Liver (tissue), 7 donors: ENCODE measurements at regions not wholly inside any gene's neighbourhood (a gene's known extent, or its start where the extent isn't known, plus 50 kb on each side); places are given as distances from the start of the nearest gene placed in this dataset.

Source experiments
- DNase-seq: peaks from one replicate; pipeline ENCODE4 v3.0.0-alpha.2; 2017; ENCODE audit warnings: low spot score
- H3K27ac ChIP-seq, 2 donors: one replicate each; pipeline ENCODE4 v1.7.0; 2013; ENCODE audit warnings: inconsistent platforms in 2 of 2, low read length in 2 of 2, control low read depth in 1 of 2, low read depth in 1 of 2, mild to moderate bottlenecking in 1 of 2
- H3K27me3 ChIP-seq, 4 donors: one replicate each; pipeline versions ENCODE4 v1.6.1 to v1.7.0; 2013; ENCODE audit warnings: low read length in 3 of 4, inconsistent platforms in 1 of 4, mild to moderate bottlenecking in 1 of 4, moderate library complexity in 1 of 4; ENCODE audit not compliant: control insufficient read depth in 4 of 4, insufficient read depth in 4 of 4
- H3K36me3 ChIP-seq, 4 donors: one replicate each; pipeline versions ENCODE4 v1.6.1 to v1.7.0; 2013; ENCODE audit warnings: low read length in 3 of 4, mild to moderate bottlenecking in 3 of 4, low read depth in 1 of 4, moderate library complexity in 1 of 4; ENCODE audit not compliant: control insufficient read depth in 4 of 4, insufficient read depth in 3 of 4
- H3K4me1 ChIP-seq, 4 donors: one replicate each; pipeline versions ENCODE4 v1.6.1 to v1.7.0; 2013; ENCODE audit warnings: low read length in 3 of 4, mild to moderate bottlenecking in 3 of 4, moderate library complexity in 1 of 4; ENCODE audit not compliant: control insufficient read depth in 4 of 4, insufficient read depth in 4 of 4
- H3K4me3 ChIP-seq, 3 donors: one replicate each; pipeline versions ENCODE4 v1.6.1 to v1.7.0; 2013; ENCODE audit warnings: low read length in 3 of 3, control low read depth in 1 of 3, low read depth in 1 of 3, mild to moderate bottlenecking in 1 of 3
- H3K9ac ChIP-seq, 2 donors: one replicate each; pipeline ENCODE4 v1.7.0; 2013; ENCODE audit warnings: low read length in 2 of 2, mild to moderate bottlenecking in 2 of 2, moderate library complexity in 2 of 2, control low read depth in 1 of 2, low read depth in 1 of 2
- H3K9me3 ChIP-seq, 4 donors: one replicate each; pipeline versions ENCODE4 v1.6.1 to v1.7.0; 2013; ENCODE audit warnings: low read length in 3 of 4; ENCODE audit not compliant: control insufficient read depth in 4 of 4
- EGR1 ChIP-seq, 2 donors: IDR thresholded peaks; 2 replicates each; pipeline ENCODE4 v1.6.1; 2016 to 2018; ENCODE audit warnings: antibody characterized with exemption in 2 of 2, low read depth in 2 of 2
- FOXA1 ChIP-seq: IDR thresholded peaks from 2 replicates; pipeline ENCODE4 v1.6.1; 2016; ENCODE audit warnings: antibody characterized with exemption
- GABPA ChIP-seq, 2 donors: IDR thresholded peaks in 1 of 2; conservative IDR thresholded peaks in 1 of 2; 2 replicates each; pipeline ENCODE4 v1.6.1; 2016; ENCODE audit warnings: antibody characterized with exemption in 2 of 2, mild to moderate bottlenecking in 1 of 2, moderate library complexity in 1 of 2
- JUND ChIP-seq, 2 donors: IDR thresholded peaks; 2 replicates each; pipeline ENCODE4 v1.6.1; 2016; ENCODE audit warnings: antibody characterized with exemption in 2 of 2
- NR2F2 ChIP-seq: IDR thresholded peaks from 2 replicates; pipeline ENCODE4 v1.6.1; 2016; ENCODE audit warnings: antibody characterized with exemption
- RAD21 ChIP-seq, 2 donors: IDR thresholded peaks; 2 replicates each; pipeline ENCODE4 v1.6.1; 2016; ENCODE audit warnings: antibody characterized with exemption in 2 of 2, mild to moderate bottlenecking in 2 of 2
- RXRA ChIP-seq, 2 donors: IDR thresholded peaks; 2 replicates each; pipeline ENCODE4 v1.6.1; 2017 to 2018; ENCODE audit warnings: antibody characterized with exemption in 2 of 2, mild to moderate bottlenecking in 1 of 2
- YY1 ChIP-seq: IDR thresholded peaks from 2 replicates; pipeline ENCODE4 v1.6.1; 2016; ENCODE audit warnings: antibody characterized with exemption, mild to moderate bottlenecking
- WGBS: extraction: QIAGEN DNeasy Blood & Tissue Kit; methylation state at CpG from one replicate; pipeline ENCODE4 v1.1.7; 2013; 5-methylcytosine and 5-hydroxymethylcytosine counted together
- TF ChIP-seq, protein P1 (sequence below): IDR thresholded peaks from 2 replicates; pipeline ENCODE4 v1.6.1; 2016; ENCODE audit warnings: antibody characterized with exemption
- TF ChIP-seq, protein P2 (sequence below): IDR thresholded peaks from 2 replicates; pipeline ENCODE4 v1.6.1; 2016; ENCODE audit warnings: antibody characterized with exemption
- TF ChIP-seq, protein P3 (sequence below): IDR thresholded peaks from 2 replicates; pipeline ENCODE4 v1.6.1; 2016; ENCODE audit warnings: antibody characterized with exemption, mild to moderate bottlenecking
- donor health status: healthy.
- donor health status: healthy.
- donor health status: healthy.
- donor health status: healthy.

DNA sequence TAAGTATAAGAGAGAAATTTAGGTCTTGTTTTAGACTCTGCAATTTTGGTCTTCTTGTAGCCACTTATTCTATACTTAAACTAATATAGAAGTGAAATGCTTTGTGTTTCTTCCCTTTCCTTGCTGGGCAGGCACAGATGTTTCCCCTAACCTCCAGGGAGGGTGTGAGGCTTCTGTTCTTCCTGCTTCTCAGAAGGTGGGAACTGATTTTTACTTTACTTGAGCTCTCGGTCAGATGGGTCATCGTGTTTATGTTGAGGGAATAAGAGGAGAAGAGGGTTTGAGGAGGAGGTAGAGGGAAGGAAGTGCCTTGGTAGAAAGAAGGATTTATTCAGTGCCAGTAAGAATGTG lies 92.5 kb upstream of the CXCR4 start:
- no peak for DNase-seq
- no peaks in the 10 kb centered on the region for H3K9me3 ChIP-seq
- WGBS: 76% methylated on average over 2 of the region's 2 CpGs
- H3K4me1 ChIP-seq: no peaks in the 10 kb centered on the region
- no peak overlapping the region for H3K27ac ChIP-seq
- H3K36me3 ChIP-seq: no peaks in the 10 kb centered on the region
- TF ChIP-seq, protein P1, sequence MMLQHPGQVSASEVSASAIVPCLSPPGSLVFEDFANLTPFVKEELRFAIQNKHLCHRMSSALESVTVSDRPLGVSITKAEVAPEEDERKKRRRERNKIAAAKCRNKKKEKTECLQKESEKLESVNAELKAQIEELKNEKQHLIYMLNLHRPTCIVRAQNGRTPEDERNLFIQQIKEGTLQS: no peak
- TF ChIP-seq, protein P2, sequence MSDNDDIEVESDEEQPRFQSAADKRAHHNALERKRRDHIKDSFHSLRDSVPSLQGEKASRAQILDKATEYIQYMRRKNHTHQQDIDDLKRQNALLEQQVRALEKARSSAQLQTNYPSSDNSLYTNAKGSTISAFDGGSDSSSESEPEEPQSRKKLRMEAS: no peak
- TF ChIP-seq, protein P3, sequence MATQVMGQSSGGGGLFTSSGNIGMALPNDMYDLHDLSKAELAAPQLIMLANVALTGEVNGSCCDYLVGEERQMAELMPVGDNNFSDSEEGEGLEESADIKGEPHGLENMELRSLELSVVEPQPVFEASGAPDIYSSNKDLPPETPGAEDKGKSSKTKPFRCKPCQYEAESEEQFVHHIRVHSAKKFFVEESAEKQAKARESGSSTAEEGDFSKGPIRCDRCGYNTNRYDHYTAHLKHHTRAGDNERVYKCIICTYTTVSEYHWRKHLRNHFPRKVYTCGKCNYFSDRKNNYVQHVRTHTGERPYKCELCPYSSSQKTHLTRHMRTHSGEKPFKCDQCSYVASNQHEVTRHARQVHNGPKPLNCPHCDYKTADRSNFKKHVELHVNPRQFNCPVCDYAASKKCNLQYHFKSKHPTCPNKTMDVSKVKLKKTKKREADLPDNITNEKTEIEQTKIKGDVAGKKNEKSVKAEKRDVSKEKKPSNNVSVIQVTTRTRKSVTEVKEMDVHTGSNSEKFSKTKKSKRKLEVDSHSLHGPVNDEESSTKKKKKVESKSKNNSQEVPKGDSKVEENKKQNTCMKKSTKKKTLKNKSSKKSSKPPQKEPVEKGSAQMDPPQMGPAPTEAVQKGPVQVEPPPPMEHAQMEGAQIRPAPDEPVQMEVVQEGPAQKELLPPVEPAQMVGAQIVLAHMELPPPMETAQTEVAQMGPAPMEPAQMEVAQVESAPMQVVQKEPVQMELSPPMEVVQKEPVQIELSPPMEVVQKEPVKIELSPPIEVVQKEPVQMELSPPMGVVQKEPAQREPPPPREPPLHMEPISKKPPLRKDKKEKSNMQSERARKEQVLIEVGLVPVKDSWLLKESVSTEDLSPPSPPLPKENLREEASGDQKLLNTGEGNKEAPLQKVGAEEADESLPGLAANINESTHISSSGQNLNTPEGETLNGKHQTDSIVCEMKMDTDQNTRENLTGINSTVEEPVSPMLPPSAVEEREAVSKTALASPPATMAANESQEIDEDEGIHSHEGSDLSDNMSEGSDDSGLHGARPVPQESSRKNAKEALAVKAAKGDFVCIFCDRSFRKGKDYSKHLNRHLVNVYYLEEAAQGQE: no peak
- no peak for TF ChIP-seq NR2F2
- TF ChIP-seq RXRA (IDR thresholded peaks at IDR 0.05): no peak
- no peak for TF ChIP-seq JUND (IDR thresholded peaks at IDR 0.05)
- no peak overlapping the region for H3K9ac ChIP-seq
- H3K4me3 ChIP-seq: no peak overlapping the region
- no peaks in the 10 kb centered on the region for H3K27me3 ChIP-seq

DNA sequence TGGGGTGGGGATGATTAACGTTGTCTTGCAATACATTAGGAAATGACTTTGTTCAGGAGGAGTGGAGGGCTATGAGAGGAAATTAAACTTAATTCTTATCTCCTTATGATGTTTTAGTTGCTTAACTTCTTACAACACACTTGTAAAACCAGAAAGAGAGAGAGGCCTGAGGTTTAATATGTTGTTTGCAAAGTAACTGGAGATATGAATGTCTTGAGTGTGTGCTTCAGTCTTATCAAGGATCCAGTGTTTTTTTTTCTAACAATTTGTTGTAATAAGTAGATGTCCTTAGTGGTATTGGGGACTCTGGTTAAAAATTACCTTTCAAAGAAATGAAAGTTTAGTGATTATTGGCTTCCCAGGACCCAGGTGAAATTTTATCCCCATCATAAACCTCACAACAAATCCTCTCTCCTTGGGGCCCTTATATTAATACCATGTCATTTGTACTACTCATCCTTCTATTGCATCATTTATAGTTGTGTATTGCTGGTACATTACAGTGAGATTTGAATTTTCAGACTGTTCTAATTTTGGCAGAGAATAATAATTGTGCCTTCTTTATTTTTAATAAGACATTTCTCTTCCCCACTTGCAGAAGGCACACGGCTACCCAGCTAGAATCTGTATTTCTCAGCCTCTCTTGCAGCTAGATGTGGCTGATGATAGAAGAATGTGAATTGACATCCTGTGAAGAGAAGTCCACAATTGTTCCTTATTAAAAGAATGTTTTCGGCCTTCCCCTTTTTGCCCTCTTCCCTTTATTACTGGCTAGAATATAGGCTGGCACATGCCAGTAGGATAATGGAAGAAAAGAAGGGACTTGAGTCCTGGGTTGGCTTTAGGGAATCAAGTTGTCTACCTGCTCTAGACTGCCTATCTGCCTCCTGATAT lies 91.9 kb upstream of the CXCR4 start:
- Histone ChIP-seq H3K9me3 (no peaks in the 10 kb centered on the region), H3K4me1 (no peaks in the 10 kb centered on the region), H3K9ac (no peak overlapping the region), H3K4me3 (no peak overlapping the region), H3K36me3 (no peaks in the 10 kb centered on the region), H3K27ac (no peak overlapping the region), H3K27me3 (no peaks in the 10 kb centered on the region)
- WGBS: 70% methylated on average over 3 of the region's 3 CpGs
- TF ChIP-seq RAD21 (IDR thresholded peaks at IDR 0.05) (no peak), GABPA (IDR thresholded peaks at IDR 0.05 in 1 of 2, conservative IDR thresholded peaks at IDR 0.05 in 1 of 2) (no peak), JUND (IDR thresholded peaks at IDR 0.05) (no peak), YY1 (no peak), FOXA1 (no peak)
- TF ChIP-seq, protein P1: no peak
- DNase-seq: no peak

DNA sequence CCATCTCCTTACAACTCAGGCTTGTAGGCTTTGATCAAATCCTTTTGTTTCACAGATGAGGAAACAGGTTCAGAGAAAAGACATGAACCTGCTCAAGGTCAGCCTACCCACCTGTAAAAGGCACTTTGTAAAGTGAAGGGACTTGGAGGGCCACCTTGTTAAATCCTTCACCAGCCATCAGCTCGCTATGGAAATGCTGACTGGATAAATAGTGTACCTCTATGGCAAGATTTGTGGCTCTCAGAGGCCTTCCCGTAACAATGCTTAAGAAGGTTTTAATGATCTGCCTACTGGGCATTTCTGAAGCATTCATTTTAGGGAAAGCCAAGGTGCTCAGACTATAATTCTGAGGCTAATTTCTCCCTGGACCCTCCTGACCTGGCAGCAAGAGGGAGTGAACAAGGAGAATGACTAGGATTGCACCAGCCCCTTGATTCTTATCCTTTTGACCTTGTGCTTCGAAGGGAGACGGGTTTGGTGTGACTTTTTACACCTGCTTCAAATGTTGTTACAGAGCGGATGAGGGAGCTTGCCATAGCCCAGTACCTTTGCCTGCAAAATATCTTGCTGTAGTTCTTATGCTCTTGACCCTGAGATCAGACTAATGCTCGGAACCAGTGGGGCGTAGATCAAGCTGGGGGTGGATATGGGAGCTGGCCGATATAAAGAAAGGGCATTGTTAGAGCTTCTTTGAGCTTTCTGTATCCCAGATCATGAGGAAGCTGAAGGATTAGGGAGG lies 90.9 kb upstream of the CXCR4 start:
- TF ChIP-seq EGR1 (IDR thresholded peaks at IDR 0.05; ENCODE audit: low read depth in 2 of 2): no peak
- no peaks in the 10 kb centered on the region for H3K9me3 ChIP-seq
- no peak for DNase-seq
- H3K4me3 ChIP-seq: no peak overlapping the region
- no peaks in the 10 kb centered on the region for H3K27me3 ChIP-seq
- H3K9ac ChIP-seq: no peak overlapping the region
- H3K36me3 ChIP-seq: no peaks in the 10 kb centered on the region
- H3K4me1 ChIP-seq: no peaks in the 10 kb centered on the region
- 80% methylated on average over 8 of the region's 8 CpGs for WGBS
- H3K27ac ChIP-seq: no peak overlapping the region
